Loucy (cell line): ENCODE measurements at regions not wholly inside any gene's neighbourhood (a gene's known extent, or its start where the extent isn't known, plus 50 kb on each side); places are given as distances from the start of the nearest gene placed in this dataset.

Source experiments
- EZH2phosphoT487 ChIP-seq: fragments of 200-600 bp; IDR thresholded peaks from 2 replicates; pipeline ENCODE4 v1.6.1; 2018; ENCODE audit warnings: antibody characterized with exemption, mild to moderate bottlenecking, moderate library complexity, borderline replicate concordance
- TF ChIP-seq, protein P1 (sequence below): fragments of 200-600 bp; sonication (generic); conservative IDR thresholded peaks from 2 replicates; pipeline ENCODE4 v1.5.1; 2014; ENCODE audit warnings: mild to moderate bottlenecking, antibody characterized with exemption, low read length

GRCh38 chr12:97275728-97276590, 186.6 kb upstream of the RMST start:
- TF ChIP-seq, protein P1, sequence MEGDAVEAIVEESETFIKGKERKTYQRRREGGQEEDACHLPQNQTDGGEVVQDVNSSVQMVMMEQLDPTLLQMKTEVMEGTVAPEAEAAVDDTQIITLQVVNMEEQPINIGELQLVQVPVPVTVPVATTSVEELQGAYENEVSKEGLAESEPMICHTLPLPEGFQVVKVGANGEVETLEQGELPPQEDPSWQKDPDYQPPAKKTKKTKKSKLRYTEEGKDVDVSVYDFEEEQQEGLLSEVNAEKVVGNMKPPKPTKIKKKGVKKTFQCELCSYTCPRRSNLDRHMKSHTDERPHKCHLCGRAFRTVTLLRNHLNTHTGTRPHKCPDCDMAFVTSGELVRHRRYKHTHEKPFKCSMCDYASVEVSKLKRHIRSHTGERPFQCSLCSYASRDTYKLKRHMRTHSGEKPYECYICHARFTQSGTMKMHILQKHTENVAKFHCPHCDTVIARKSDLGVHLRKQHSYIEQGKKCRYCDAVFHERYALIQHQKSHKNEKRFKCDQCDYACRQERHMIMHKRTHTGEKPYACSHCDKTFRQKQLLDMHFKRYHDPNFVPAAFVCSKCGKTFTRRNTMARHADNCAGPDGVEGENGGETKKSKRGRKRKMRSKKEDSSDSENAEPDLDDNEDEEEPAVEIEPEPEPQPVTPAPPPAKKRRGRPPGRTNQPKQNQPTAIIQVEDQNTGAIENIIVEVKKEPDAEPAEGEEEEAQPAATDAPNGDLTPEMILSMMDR, result no peak
- TF ChIP-seq EZH2phosphoT487, result no peak
